ENCODE measurements at regions not wholly inside any gene's neighbourhood (a gene's known extent, or its start where the extent isn't known, plus 50 kb on each side); places are given as distances from the start of the nearest gene placed in this dataset.
A peak's percentile ranks its signal among the peaks of the same experiment; 100 is the strongest.

- Histone ChIP-seq H3K4me3 (IDR thresholded peaks at IDR 0.05; ENCODE audit: insufficient read depth, low read depth, low read length) (no peak overlapping the region), H3K36me3 (ENCODE audit: insufficient read depth) (no peaks in the 10 kb centered on the region), H3K79me2 (ENCODE audit: insufficient read depth, low read depth) (no peaks in the 10 kb centered on the region), H4K20me1 (ENCODE audit: insufficient read depth) (no peaks in the 10 kb centered on the region), H3K27ac (peak overlapping the region; percentile 86), H3K9ac (peak overlapping the region; percentile 59), H3K4me2 (peak overlapping the region; percentile 43), H2AFZ (ENCODE audit: low read depth) (peak overlapping the region; percentile 72), H3K27me3 (ENCODE audit: insufficient read depth, low read depth) (no peaks in the 10 kb centered on the region), H3K4me1 (ENCODE audit: low read depth, poor library complexity, severe bottlenecking) (peaks cover 71% of the 10 kb centered on the region)
- no peak for TF ChIP-seq CTCF (conservative IDR thresholded peaks at IDR 0.05; ENCODE audit: low read depth, low read length)
Measured at GRCh38 chr10:110387983-110388686, 83.4 kb upstream of the SMNDC1 start.

GRCh38 chr10:110388687-110389052 is 84.0 kb upstream of the SMNDC1 start:
- H3K27me3 ChIP-seq (ENCODE audit: insufficient read depth, low read depth), result no peaks in the 10 kb centered on the region
- no peak overlapping the region for H3K4me3 ChIP-seq (IDR thresholded peaks at IDR 0.05; ENCODE audit: insufficient read depth, low read depth, low read length)
- TF ChIP-seq CTCF (conservative IDR thresholded peaks at IDR 0.05; ENCODE audit: low read depth, low read length), result no peak
- H2AFZ ChIP-seq (ENCODE audit: low read depth), result peak overlapping the region; percentile 72; the same call in 1 of the 2 replicates
- H3K27ac ChIP-seq, result peak overlapping the region; percentile 86
- no peaks in the 10 kb centered on the region for H3K79me2 ChIP-seq (ENCODE audit: insufficient read depth, low read depth)
- peak overlapping the region; percentile 59; the same call in 1 of the 2 replicates for H3K9ac ChIP-seq
- H3K4me1 ChIP-seq (ENCODE audit: low read depth, poor library complexity, severe bottlenecking), result peaks cover 76% of the 10 kb centered on the region
- H3K4me2 ChIP-seq, result peak overlapping the region; percentile 43
- no peaks in the 10 kb centered on the region for H3K36me3 ChIP-seq (ENCODE audit: insufficient read depth)
- no peaks in the 10 kb centered on the region for H4K20me1 ChIP-seq (ENCODE audit: insufficient read depth)

GRCh38 chr10:110389255-110389654 is 84.5 kb upstream of the SMNDC1 start:
- Histone ChIP-seq H3K27me3 (ENCODE audit: insufficient read depth, low read depth) (no peaks in the 10 kb centered on the region), H3K27ac (peak overlapping the region; percentile 86; the same call in 1 of the 2 replicates), H3K4me1 (ENCODE audit: low read depth, poor library complexity, severe bottlenecking) (peaks cover 82% of the 10 kb centered on the region), H3K4me3 (IDR thresholded peaks at IDR 0.05; ENCODE audit: insufficient read depth, low read depth, low read length) (no peak overlapping the region), H4K20me1 (ENCODE audit: insufficient read depth) (no peaks in the 10 kb centered on the region), H3K36me3 (ENCODE audit: insufficient read depth) (no peaks in the 10 kb centered on the region), H3K79me2 (ENCODE audit: insufficient read depth, low read depth) (no peaks in the 10 kb centered on the region), H3K9ac (no peak overlapping the region), H2AFZ (ENCODE audit: low read depth) (peak overlapping the region; percentile 9; the same call in 1 of the 2 replicates), H3K4me2 (peak overlapping the region; percentile 43; the same call in 1 of the 2 replicates)
- TF ChIP-seq CTCF (conservative IDR thresholded peaks at IDR 0.05; ENCODE audit: low read depth, low read length), result no peak

GRCh38 chr10:110391541-110391940 is 86.8 kb upstream of the SMNDC1 start:
- no peaks in the 10 kb centered on the region for H4K20me1 ChIP-seq (ENCODE audit: insufficient read depth)
- no peak overlapping the region for H3K4me3 ChIP-seq (IDR thresholded peaks at IDR 0.05; ENCODE audit: insufficient read depth, low read depth, low read length)
- H3K79me2 ChIP-seq (ENCODE audit: insufficient read depth, low read depth), result no peaks in the 10 kb centered on the region
- no peak for TF ChIP-seq CTCF (conservative IDR thresholded peaks at IDR 0.05; ENCODE audit: low read depth, low read length)
- no peak overlapping the region for H3K9ac ChIP-seq
- no peaks in the 10 kb centered on the region for H3K36me3 ChIP-seq (ENCODE audit: insufficient read depth)
- H3K27ac ChIP-seq, result no peak overlapping the region
- peaks cover 95% of the 10 kb centered on the region for H3K4me1 ChIP-seq (ENCODE audit: low read depth, poor library complexity, severe bottlenecking)
- no peak overlapping the region for H3K4me2 ChIP-seq
- no peak overlapping the region for H2AFZ ChIP-seq (ENCODE audit: low read depth)
- H3K27me3 ChIP-seq (ENCODE audit: insufficient read depth, low read depth), result no peaks in the 10 kb centered on the region
